Upper lobe of left lung (tissue), 6 donors: ENCODE measurements at regions not wholly inside any gene's neighbourhood (a gene's known extent, or its start where the extent isn't known, plus 50 kb on each side); places are given as distances from the start of the nearest gene placed in this dataset.
"Not testable (repeated sequence)": the region's sequence is repeated elsewhere in the genome, so short reads cannot be mapped to it uniquely, and the experiment has no call there.

Experiments
- ATAC-seq, 2 donors: fragments of 200-7000 bp; cut with Tn5 transposase; one replicate each; pipeline ENCODE4 v1.9.1; 2022; ENCODE audit warnings: mild to moderate bottlenecking in 2 of 2, moderate library complexity in 2 of 2; ENCODE audit not compliant: low FRiP score in 2 of 2
- DNase-seq, 2 donors: peaks; one replicate each; pipeline ENCODE4 v3.0.0-alpha.2; 2019 to 2020
- H3K27ac ChIP-seq, 4 donors: fragments of 200-600 bp; sonication (generic); one replicate each; pipeline ENCODE4 v1.5.1; 2016 to 2019
- H3K27me3 ChIP-seq, 4 donors: fragments of 200-600 bp; sonication (generic); one replicate each; pipeline ENCODE4 v1.5.1; 2017 to 2019
- H3K36me3 ChIP-seq, 4 donors: fragments of 200-600 bp; sonication (generic); one replicate each; pipeline ENCODE4 v1.5.1; 2016 to 2019
- H3K4me1 ChIP-seq, 4 donors: fragments of 200-600 bp; sonication (generic); one replicate each; pipeline ENCODE4 v1.5.1; 2018 to 2019
- H3K4me3 ChIP-seq, 4 donors: fragments of 200-600 bp; sonication (generic); one replicate each; pipeline ENCODE4 v1.5.1; 2017 to 2019; ENCODE audit warnings: mild to moderate bottlenecking in 2 of 4, moderate library complexity in 1 of 4
- H3K9me3 ChIP-seq, 4 donors: fragments of 200-600 bp; sonication (generic); one replicate each; pipeline ENCODE4 v1.5.1; 2018 to 2019
- EP300 ChIP-seq, 4 donors: sonication (generic); formaldehyde crosslinking; IDR thresholded peaks; one replicate each; pipeline ENCODE4 v1.5.1; 2017; ENCODE audit warnings: antibody characterized with exemption in 4 of 4, control low read depth in 2 of 4
- POLR2A ChIP-seq, 4 donors: fragments of 450-650 bp; IDR thresholded peaks; one replicate each; pipeline ENCODE4 v1.5.1; 2016 to 2017; ENCODE audit warnings: antibody characterized with exemption in 4 of 4, mild to moderate bottlenecking in 2 of 4
- POLR2AphosphoS5 ChIP-seq, 2 donors: sonication (generic); formaldehyde crosslinking; IDR thresholded peaks; one replicate each; pipeline ENCODE4 v1.5.1; 2017; ENCODE audit warnings: antibody characterized with exemption in 2 of 2
- WGBS, 2 donors: methylation state at CpG; one replicate each; pipeline ENCODE4 v1.1.5; 2017 to 2018; 5-methylcytosine and 5-hydroxymethylcytosine counted together
- TF ChIP-seq, protein P1 (sequence below), 6 experiments: fragments of 450-650 bp in 4 of 6; fragments of 200-600 bp in 2 of 6; sonication (generic) in 2 of 6; IDR thresholded peaks; one replicate each; pipeline ENCODE4 v1.5.1; 2016 to 2019; ENCODE audit warnings: antibody characterized with exemption in 6 of 6
- donor health status: DM: no; HTN: no; CAD: no; lungs with moderate emphysema.
- donor health status: DM: no; HTN: yes; CAD: no; lungs with severe emphysema.

DNA sequence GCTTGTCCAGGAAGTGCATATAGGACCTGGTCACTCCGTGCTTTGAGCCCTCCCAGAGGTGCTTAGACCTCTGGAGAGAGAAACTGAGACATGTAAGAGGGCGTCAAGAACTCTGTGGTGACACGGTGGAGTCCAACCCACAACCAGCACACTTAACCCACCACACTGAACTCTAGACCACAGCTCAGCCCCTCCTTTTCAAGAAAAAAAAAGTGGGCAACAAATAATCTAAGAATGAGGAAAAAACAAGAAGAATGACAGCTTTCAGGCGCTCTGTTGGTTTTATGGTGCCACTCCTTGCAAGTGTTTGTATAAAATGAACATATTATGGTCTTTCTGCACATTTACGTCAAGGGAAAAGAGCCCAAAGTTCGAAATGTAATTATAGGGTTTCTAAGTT is 50.2 kb upstream of the SNAPC3 start:
- WGBS, 2 donors: 75 to 82% methylated on average over 6 of the region's 6 CpGs
- ATAC-seq: no peak

DNA sequence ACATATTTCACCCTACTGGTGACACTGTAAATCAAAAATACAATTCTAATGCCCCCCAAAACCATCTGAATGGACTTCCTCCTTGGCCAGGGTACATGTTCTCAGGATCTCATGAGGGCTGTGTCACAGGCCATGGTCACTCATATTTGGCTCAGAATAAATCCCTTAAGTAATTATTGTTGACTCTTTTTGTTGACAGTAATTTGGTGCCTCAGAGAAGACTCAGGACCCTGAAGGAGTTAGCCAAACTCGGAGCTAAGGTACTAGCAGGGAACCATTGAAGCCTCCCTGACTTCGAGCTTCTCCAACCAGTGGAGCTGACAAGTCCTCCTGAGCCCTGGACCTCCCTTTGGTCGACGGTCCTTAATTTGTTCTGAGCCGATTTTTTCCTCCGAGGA is 51.2 kb upstream of the SNAPC3 start:
- Histone ChIP-seq H3K36me3 (no peaks in the 10 kb centered on the region), H3K27me3 (no peaks in the 10 kb centered on the region), H3K27ac (no peak overlapping the region), H3K9me3 (no peaks in the 10 kb centered on the region), H3K4me3 (no peak overlapping the region), H3K4me1 (no peaks in the 10 kb centered on the region)
- WGBS, 2 donors: 68 to 69% methylated on average over 6 of the region's 6 CpGs
- ATAC-seq (no peak), DNase-seq (no peak)
- no peak for TF ChIP-seq POLR2A (IDR thresholded peaks at IDR 0.05)
- no peak for TF ChIP-seq POLR2AphosphoS5 (IDR thresholded peaks at IDR 0.05)
- TF ChIP-seq EP300 (IDR thresholded peaks at IDR 0.05): no peak
- TF ChIP-seq, protein P1, sequence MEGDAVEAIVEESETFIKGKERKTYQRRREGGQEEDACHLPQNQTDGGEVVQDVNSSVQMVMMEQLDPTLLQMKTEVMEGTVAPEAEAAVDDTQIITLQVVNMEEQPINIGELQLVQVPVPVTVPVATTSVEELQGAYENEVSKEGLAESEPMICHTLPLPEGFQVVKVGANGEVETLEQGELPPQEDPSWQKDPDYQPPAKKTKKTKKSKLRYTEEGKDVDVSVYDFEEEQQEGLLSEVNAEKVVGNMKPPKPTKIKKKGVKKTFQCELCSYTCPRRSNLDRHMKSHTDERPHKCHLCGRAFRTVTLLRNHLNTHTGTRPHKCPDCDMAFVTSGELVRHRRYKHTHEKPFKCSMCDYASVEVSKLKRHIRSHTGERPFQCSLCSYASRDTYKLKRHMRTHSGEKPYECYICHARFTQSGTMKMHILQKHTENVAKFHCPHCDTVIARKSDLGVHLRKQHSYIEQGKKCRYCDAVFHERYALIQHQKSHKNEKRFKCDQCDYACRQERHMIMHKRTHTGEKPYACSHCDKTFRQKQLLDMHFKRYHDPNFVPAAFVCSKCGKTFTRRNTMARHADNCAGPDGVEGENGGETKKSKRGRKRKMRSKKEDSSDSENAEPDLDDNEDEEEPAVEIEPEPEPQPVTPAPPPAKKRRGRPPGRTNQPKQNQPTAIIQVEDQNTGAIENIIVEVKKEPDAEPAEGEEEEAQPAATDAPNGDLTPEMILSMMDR (IDR thresholded peaks at IDR 0.05): no peak

More for the DNA sequence above, 50.2 kb upstream of the SNAPC3 start:
- TF ChIP-seq, protein P1 (IDR thresholded peaks at IDR 0.05): no peak
- no peak for TF ChIP-seq EP300 (IDR thresholded peaks at IDR 0.05)
- no peak for TF ChIP-seq POLR2AphosphoS5 (IDR thresholded peaks at IDR 0.05)
- TF ChIP-seq POLR2A (IDR thresholded peaks at IDR 0.05): no peak
- H3K9me3 ChIP-seq: no peaks in the 10 kb centered on the region
- no peak overlapping the region for H3K27ac ChIP-seq
- no peak overlapping the region for H3K4me3 ChIP-seq
- no peaks in the 10 kb centered on the region for H3K4me1 ChIP-seq
- H3K36me3 ChIP-seq: no peaks in the 10 kb centered on the region
- DNase-seq: no peak
- no peaks in the 10 kb centered on the region for H3K27me3 ChIP-seq

DNA sequence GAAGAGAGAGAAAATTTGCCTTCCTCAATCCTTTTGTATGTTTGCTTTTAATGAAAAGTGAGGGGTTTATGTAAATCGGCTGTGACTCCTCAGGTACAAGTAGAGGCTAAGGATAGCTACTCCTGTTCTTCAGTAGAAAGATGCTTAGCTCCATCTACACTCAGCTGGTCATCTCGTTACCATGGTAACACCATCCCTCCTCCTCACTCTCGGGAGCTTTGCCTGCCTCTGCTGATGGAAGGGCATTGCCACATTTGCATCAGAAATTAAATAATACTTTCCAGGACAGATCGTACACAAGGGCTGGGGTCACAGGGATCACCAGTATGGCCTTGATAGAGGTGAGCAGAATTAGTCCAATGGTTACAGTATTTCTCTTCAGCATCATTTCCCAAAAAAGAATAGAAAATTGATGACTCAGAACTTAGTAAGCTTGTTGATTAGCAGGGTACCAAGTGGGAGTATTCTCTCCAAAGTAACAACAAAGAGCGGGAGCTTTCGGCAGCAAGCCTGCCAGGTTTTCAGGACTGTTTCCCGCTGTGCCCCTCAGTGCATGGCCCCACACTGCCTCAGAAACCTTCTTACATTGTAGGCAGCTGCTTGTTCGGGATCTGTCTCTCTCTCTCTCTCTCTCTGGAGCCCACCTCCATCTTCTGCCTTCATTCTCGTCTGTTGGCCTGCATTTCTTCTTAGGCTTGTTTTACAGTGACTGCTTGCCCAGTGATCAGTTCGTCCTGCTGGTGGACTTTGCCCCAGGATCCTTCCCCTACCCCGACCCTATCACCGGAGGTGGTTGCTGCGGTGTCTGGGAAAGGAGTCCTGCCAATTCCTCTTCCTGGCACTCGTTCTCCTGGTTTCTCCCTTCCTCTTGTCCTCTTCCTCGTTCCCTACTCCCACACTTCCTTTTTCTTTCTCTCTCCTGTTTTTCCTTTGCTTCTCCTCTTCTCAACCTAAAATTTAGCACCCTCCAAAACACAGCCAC is 51.9 kb upstream of the SNAPC3 start:
- H3K4me1 ChIP-seq: no peaks in the 10 kb centered on the region
- ATAC-seq (no peak), DNase-seq (no peak)
- no peaks in the 10 kb centered on the region for H3K36me3 ChIP-seq
- TF ChIP-seq POLR2AphosphoS5 (IDR thresholded peaks at IDR 0.05) (no peak), EP300 (IDR thresholded peaks at IDR 0.05) (no peak), POLR2A (IDR thresholded peaks at IDR 0.05) (no peak)
- TF ChIP-seq, protein P1 (IDR thresholded peaks at IDR 0.05): no peak
- H3K27me3 ChIP-seq: no peaks in the 10 kb centered on the region
- no peak overlapping the region for H3K27ac ChIP-seq
- 75% methylated on average over 15 of the region's 15 CpGs for WGBS, 2 donors
- no peak overlapping the region for H3K4me3 ChIP-seq
- H3K9me3 ChIP-seq: no peaks in the 10 kb centered on the region

DNA sequence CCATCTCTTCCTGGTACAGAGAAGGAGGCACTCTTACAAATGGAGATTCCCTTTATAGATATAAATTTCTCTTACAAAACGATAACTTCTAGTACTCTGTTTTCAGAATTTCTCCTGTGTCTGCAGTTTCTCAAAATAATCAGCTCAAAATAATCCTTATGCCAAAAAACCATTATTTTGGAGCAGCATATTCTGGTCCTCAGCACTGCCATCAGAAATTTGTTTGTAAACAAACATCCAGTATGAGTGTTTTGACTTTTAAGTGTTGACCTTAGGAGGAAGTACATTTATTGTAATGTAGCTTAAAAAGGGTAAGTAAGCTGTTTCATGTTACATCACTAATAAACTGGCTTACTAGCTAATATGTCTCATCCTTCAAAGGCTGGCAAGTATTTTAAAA is 52.8 kb upstream of the SNAPC3 start:
- Histone ChIP-seq H3K27me3 (no peaks in the 10 kb centered on the region), H3K36me3 (no peaks in the 10 kb centered on the region), H3K4me3 (no peak overlapping the region), H3K4me1 (no peaks in the 10 kb centered on the region), H3K9me3 (no peaks in the 10 kb centered on the region), H3K27ac (no peak overlapping the region)
- TF ChIP-seq POLR2A (IDR thresholded peaks at IDR 0.05) (no peak), EP300 (IDR thresholded peaks at IDR 0.05) (no peak), POLR2AphosphoS5 (IDR thresholded peaks at IDR 0.05) (no peak)
- TF ChIP-seq, protein P1 (IDR thresholded peaks at IDR 0.05): no peak
- 69 to 80% methylated on average over 1 of the region's 1 CpG for WGBS, 2 donors
- ATAC-seq (no peak), DNase-seq (no peak)

DNA sequence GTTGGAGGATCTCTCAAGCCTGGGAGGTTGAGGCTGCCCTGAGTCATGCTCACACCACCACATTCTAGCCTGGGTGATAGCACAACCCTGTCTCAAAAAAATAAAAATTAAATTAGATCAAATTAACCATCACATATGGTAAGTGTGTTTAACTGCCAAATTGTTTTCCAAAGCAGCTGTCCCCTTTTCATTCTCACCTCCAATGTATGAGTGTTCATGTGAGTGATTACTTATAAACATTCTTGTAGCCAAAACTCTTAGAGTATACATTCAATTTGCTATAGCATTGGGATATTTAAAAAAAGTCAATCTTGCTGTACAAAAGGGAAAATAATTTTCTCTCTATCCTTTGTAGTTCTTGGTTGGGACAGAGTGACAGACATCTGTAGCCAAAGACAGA is 53.4 kb upstream of the SNAPC3 start:
- no peak for ATAC-seq
- H3K36me3 ChIP-seq: no peaks in the 10 kb centered on the region
- no peak overlapping the region for H3K27ac ChIP-seq
- H3K27me3 ChIP-seq: no peaks in the 10 kb centered on the region
- no peaks in the 10 kb centered on the region for H3K4me1 ChIP-seq
- no peak for DNase-seq
- TF ChIP-seq, protein P1 (IDR thresholded peaks at IDR 0.05): no peak
- TF ChIP-seq EP300 (IDR thresholded peaks at IDR 0.05) (no peak), POLR2A (IDR thresholded peaks at IDR 0.05) (no peak), POLR2AphosphoS5 (IDR thresholded peaks at IDR 0.05) (no peak)
- H3K4me3 ChIP-seq: no peak overlapping the region
- no peaks in the 10 kb centered on the region for H3K9me3 ChIP-seq

DNA sequence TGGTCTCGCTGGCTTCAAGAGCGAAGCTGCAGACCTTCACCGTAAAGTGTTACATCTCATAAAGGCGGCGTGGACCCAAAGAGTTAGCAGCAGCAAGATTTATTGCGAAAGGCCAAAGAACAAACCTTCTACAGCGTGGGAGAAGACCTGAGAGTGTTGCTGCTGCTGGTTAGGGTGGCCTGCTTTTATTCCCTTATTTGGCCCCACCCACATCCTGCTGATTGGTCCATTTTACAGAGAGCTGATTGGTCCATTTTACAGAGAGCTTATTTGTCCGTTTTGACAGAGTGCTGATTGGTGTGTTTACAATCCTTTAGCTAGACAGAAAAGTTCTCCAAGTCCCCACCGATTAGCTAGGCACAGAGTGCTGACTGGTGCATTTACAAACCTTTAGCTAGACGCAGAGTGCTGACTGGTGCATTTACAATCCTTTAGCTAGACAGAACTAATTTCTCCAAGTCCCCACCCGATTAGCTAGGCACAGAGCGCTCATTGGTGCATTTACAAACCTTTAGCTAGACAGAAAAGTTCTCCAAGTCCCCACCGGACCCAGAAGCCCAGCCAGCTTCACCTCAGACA is 57.6 kb upstream of the SNAPC3 start:
- not testable (repeated sequence) for H3K27me3 ChIP-seq, H3K9me3 ChIP-seq, H3K4me1 ChIP-seq, DNase-seq, H3K27ac ChIP-seq, H3K36me3 ChIP-seq, ATAC-seq, H3K4me3 ChIP-seq
- WGBS, 2 donors: 86 to 94% methylated on average over 10 to 13 of the region's 13 CpGs
